Spleen (tissue), 11 donors: ENCODE measurements at regions not wholly inside any gene's neighbourhood (a gene's known extent, or its start where the extent isn't known, plus 50 kb on each side); places are given as distances from the start of the nearest gene placed in this dataset.

Experiments used
- DNase-seq: peaks from one replicate; pipeline ENCODE4 v3.0.0-alpha.2; 2020
- H3K27ac ChIP-seq, 8 donors: fragments of 200-600 bp; sonication (generic) in 7 of 8; 1 replicate in 4 of 8; 2 replicates in 4 of 8; pipeline versions ENCODE4 v1.5.0 to v1.8.0; 2016 to 2021; ENCODE audit warnings: inconsistent platforms in 4 of 8, mild to moderate bottlenecking in 4 of 8, moderate library complexity in 1 of 8
- H3K27me3 ChIP-seq, 7 donors: fragments of 200-600 bp; sonication (generic) in 6 of 7; replicated peaks in 1 of 7; 1 replicate in 4 of 7; 2 replicates in 3 of 7; pipeline versions ENCODE4 v1.5.0 to v1.8.0; 2016 to 2021; ENCODE audit warnings: inconsistent platforms in 3 of 7, mild to moderate bottlenecking in 1 of 7
- H3K36me3 ChIP-seq, 6 donors: fragments of 200-600 bp; sonication (generic) in 5 of 6; 1 replicate in 4 of 6; 2 replicates in 2 of 6; pipeline versions ENCODE4 v1.5.0 to v1.8.0; 2016 to 2021; ENCODE audit warnings: inconsistent platforms in 2 of 6
- H3K4me1 ChIP-seq, 6 donors: fragments of 200-600 bp; sonication (generic) in 5 of 6; 1 replicate in 3 of 6; 2 replicates in 3 of 6; pipeline versions ENCODE4 v1.5.0 to v1.8.0; 2016 to 2021; ENCODE audit warnings: inconsistent platforms in 3 of 6
- H3K4me3 ChIP-seq, 8 donors: fragments of 200-600 bp; sonication (generic) in 7 of 8; 1 replicate in 4 of 8; 2 replicates in 4 of 8; pipeline versions ENCODE4 v1.5.0 to v1.8.0; 2016 to 2021; ENCODE audit warnings: inconsistent platforms in 4 of 8, mild to moderate bottlenecking in 4 of 8, moderate library complexity in 2 of 8
- H3K9me3 ChIP-seq, 8 donors: fragments of 200-600 bp; sonication (generic) in 7 of 8; 1 replicate in 4 of 8; 2 replicates in 4 of 8; pipeline versions ENCODE4 v1.5.0 to v1.8.0; 2016 to 2021; ENCODE audit warnings: inconsistent platforms in 4 of 8
- CTCF ChIP-seq, 11 experiments: fragments of 200-600 bp in 7 of 11; fragments of 450-650 bp in 4 of 11; sonication (generic) in 4 of 11; IDR thresholded peaks in 8 of 11; conservative IDR thresholded peaks in 3 of 11; 1 replicate in 7 of 11; 2 replicates in 4 of 11; pipeline versions ENCODE4 v1.4.0 to v1.8.0; 2016 to 2021; ENCODE audit warnings: antibody characterized with exemption in 11 of 11, inconsistent platforms in 4 of 11, mild to moderate bottlenecking in 1 of 11
- POLR2A ChIP-seq, 3 donors: fragments of 450-650 bp; IDR thresholded peaks; one replicate each; pipeline ENCODE4 v1.5.1; 2017; ENCODE audit warnings: antibody characterized with exemption in 3 of 3, mild to moderate bottlenecking in 1 of 3
- POLR2AphosphoS5 ChIP-seq, 3 donors: sonication (generic); formaldehyde crosslinking; IDR thresholded peaks; one replicate each; pipeline ENCODE4 v1.5.1; 2017; ENCODE audit warnings: antibody characterized with exemption in 3 of 3
- whole genome bisulfite sequencing, 5 donors: extraction: QIAGEN DNeasy Blood & Tissue Kit in 3 of 5; methylation state at CpG; one replicate each; pipeline versions ENCODE4 v1.1.5 to v1.1.7; 2013 to 2018; 5-methylcytosine and 5-hydroxymethylcytosine counted together
- intact Hi-C: fragments of 100-400 bp; cut with DNase I; formaldehyde crosslinking; loops from one replicate; pipeline ENCODE4 v1.15.0; 2023; ENCODE audit warnings: low total_unique reads
- donor health status: healthy with polysubstance abuse.
- donor health status: DM: no; HTN: no; CAD: no; lungs with moderate emphysema.
- donor health status: DM: no; HTN: no; CAD: no.
- donor health status: Bipolar disorder and iron deficiency.
- donor health status: healthy.
- donor health status: DM: no; HTN: no; CAD: no.
- donor health status: DM: yes; HTN: yes; CAD: no.

- H3K4me1 ChIP-seq: no peaks in the 10 kb centered on the region
- H3K4me3 ChIP-seq: no peak overlapping the region
- WGBS, 5 donors: 73 to 87% (median 75%) methylated on average over 9 of the region's 9 CpGs
- TF ChIP-seq POLR2AphosphoS5 (IDR thresholded peaks at IDR 0.05) (no peak), CTCF (IDR thresholded peaks at IDR 0.05 in 8 of 11, conservative IDR thresholded peaks at IDR 0.05 in 3 of 11) (no peak), POLR2A (IDR thresholded peaks at IDR 0.05) (no peak)
- H3K36me3 ChIP-seq: no peaks in the 10 kb centered on the region
- no peaks in the 10 kb centered on the region for H3K27me3 ChIP-seq
- H3K9me3 ChIP-seq: peaks cover 0 to 28% (median 8%) of the 10 kb centered on the region in 8 donors
- H3K27ac ChIP-seq: no peak overlapping the region
- intact Hi-C loops: no loop called here
- no peak for DNase-seq
These were observed 1014.1 kb upstream of the SEMA6D start for GRCh38 chr15:46703020-46703861.

GRCh38 chr15:46703871-46704637 is 1013.3 kb upstream of the SEMA6D start:
- intact Hi-C loops: no loop called here
- no peak overlapping the region for H3K27ac ChIP-seq
- 55 to 73% (median 69%) methylated on average over 2 of the region's 2 CpGs for WGBS, 5 donors

GRCh38 chr15:46707452-46707851 is 1009.9 kb upstream of the SEMA6D start:
- intact Hi-C loops: no loop called here
- Histone ChIP-seq H3K4me3 (no peak overlapping the region), H3K27ac (no peak overlapping the region), H3K9me3 (peaks cover 0 to 31% (median 8%) of the 10 kb centered on the region in 8 donors), H3K36me3 (no peaks in the 10 kb centered on the region), H3K4me1 (no peaks in the 10 kb centered on the region), H3K27me3 (no peaks in the 10 kb centered on the region)
- no peak for TF ChIP-seq CTCF (IDR thresholded peaks at IDR 0.05 in 8 of 11, conservative IDR thresholded peaks at IDR 0.05 in 3 of 11)
- TF ChIP-seq POLR2AphosphoS5 (IDR thresholded peaks at IDR 0.05): no peak
- no peak for TF ChIP-seq POLR2A (IDR thresholded peaks at IDR 0.05)
- WGBS, 5 donors: 80 to 88% (median 81%) methylated on average over 1 of the region's 1 CpG
- DNase-seq: no peak

More at GRCh38 chr15:46703871-46704637, 1013.3 kb upstream of the SEMA6D start:
- Histone ChIP-seq H3K4me3 (no peak overlapping the region), H3K27me3 (no peaks in the 10 kb centered on the region), H3K36me3 (no peaks in the 10 kb centered on the region), H3K4me1 (no peaks in the 10 kb centered on the region), H3K9me3 (peaks cover 0 to 31% (median 8%) of the 10 kb centered on the region in 8 donors)
- DNase-seq: no peak
- TF ChIP-seq CTCF (IDR thresholded peaks at IDR 0.05 in 8 of 11, conservative IDR thresholded peaks at IDR 0.05 in 3 of 11) (no peak), POLR2AphosphoS5 (IDR thresholded peaks at IDR 0.05) (no peak), POLR2A (IDR thresholded peaks at IDR 0.05) (no peak)

- H3K9me3 ChIP-seq: peaks cover 0 to 31% (median 8%) of the 10 kb centered on the region in 8 donors
- no peaks in the 10 kb centered on the region for H3K36me3 ChIP-seq
- no peaks in the 10 kb centered on the region for H3K4me1 ChIP-seq
- H3K27ac ChIP-seq: no peak overlapping the region
- WGBS, 5 donors: 52 to 62% (median 59%) methylated on average over 3 of the region's 3 CpGs
- TF ChIP-seq POLR2A (IDR thresholded peaks at IDR 0.05) (no peak), POLR2AphosphoS5 (IDR thresholded peaks at IDR 0.05) (no peak), CTCF (IDR thresholded peaks at IDR 0.05 in 8 of 11, conservative IDR thresholded peaks at IDR 0.05 in 3 of 11) (no peak)
- intact Hi-C loops: no loop called here
- no peak overlapping the region for H3K4me3 ChIP-seq
- no peaks in the 10 kb centered on the region for H3K27me3 ChIP-seq
- no peak for DNase-seq
These were observed 1009.1 kb upstream of the SEMA6D start for GRCh38 chr15:46708226-46708625.
